ENCODE measurements at regions not wholly inside any gene's neighbourhood (a gene's known extent, or its start where the extent isn't known, plus 50 kb on each side); places are given as distances from the start of the nearest gene placed in this dataset.

DNA sequence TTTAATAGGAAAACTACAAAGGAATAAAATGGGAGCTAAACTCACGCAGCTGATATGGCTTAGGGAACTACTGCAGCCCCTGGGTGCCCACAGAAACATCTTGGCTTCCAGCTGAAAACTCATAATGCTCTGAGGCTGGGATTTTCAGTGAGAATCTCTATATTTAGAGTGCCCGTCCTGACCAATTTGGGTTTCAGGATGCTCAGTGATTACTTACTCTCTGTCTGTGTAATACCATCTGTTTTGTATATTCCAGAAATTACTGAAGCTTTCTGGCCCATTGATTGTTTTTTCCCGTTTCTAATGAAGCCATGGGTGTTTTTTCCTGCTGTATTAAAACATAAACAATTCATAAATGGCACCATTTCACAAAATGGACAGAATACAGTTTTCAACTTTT lies 50.6 kb upstream of the ZNF385D start:
- DNase-seq, result no peak
- H3K4me3 Mint-ChIP-seq, result no peak overlapping the region
- no peaks in the 10 kb centered on the region for H3K4me1 Mint-ChIP-seq
- no peaks in the 10 kb centered on the region for H3K27me3 Mint-ChIP-seq (ENCODE audit: low read depth in 3 of 3)
- no peaks in the 10 kb centered on the region for H3K36me3 Mint-ChIP-seq
- peaks cover 8 to 42% (median 16%) of the 10 kb centered on the region in 6 donors for H3K9me3 Mint-ChIP-seq
- H3K27ac Mint-ChIP-seq, result no peak overlapping the region

DNA sequence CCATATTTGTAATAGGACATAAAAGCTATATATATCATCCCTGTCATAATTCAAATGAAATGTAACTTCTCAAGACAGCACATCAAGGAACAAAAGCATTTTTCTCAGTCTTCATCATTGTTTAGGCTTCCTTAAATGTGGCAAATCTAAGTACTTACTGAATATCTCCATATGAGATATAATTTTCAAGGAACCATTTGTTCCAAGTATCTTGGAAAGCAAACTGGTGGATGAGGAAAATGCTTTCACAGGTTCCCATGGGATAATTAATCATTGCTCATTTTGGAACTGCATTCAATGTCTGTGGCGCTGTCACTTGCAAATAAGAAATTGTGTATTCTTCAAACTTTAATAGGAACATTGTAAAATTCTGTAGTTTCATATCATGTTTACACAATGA lies 52.6 kb upstream of the ZNF385D start:
- Mint-ChIP-seq H3K9me3 (peaks cover 2 to 27% (median 15%) of the 10 kb centered on the region in 6 donors), H3K36me3 (no peaks in the 10 kb centered on the region), H3K27me3 (ENCODE audit: low read depth in 3 of 3) (no peaks in the 10 kb centered on the region), H3K4me1 (no peaks in the 10 kb centered on the region), H3K27ac (no peak overlapping the region), H3K4me3 (no peak overlapping the region)
- DNase-seq, result no peak

DNA sequence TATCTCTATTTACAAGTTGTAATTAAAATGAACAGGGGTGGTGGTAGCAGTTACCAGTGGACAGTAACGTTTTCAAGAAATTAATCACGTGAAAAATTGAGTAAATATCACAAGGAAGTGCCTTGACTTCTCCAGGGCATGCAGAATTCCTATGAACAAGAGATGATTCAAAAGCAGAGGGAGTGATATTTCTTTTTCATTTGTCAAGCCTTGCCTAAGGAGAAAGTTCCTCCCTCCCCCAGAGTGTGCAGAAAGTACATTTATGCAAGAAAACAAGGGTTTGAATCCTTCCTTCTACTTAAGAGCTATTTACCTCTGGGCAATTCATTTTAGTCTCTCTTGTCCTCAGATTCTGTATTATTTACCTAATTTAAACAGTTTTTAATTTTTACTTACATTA lies 53.3 kb upstream of the ZNF385D start:
- no peaks in the 10 kb centered on the region for H3K4me1 Mint-ChIP-seq
- no peak overlapping the region for H3K27ac Mint-ChIP-seq
- H3K9me3 Mint-ChIP-seq, result peaks cover 1 to 26% (median 15%) of the 10 kb centered on the region in 6 donors
- no peak overlapping the region for H3K4me3 Mint-ChIP-seq
- H3K27me3 Mint-ChIP-seq (ENCODE audit: low read depth in 3 of 3), result no peaks in the 10 kb centered on the region
- H3K36me3 Mint-ChIP-seq, result no peaks in the 10 kb centered on the region
- no peak for DNase-seq

DNA sequence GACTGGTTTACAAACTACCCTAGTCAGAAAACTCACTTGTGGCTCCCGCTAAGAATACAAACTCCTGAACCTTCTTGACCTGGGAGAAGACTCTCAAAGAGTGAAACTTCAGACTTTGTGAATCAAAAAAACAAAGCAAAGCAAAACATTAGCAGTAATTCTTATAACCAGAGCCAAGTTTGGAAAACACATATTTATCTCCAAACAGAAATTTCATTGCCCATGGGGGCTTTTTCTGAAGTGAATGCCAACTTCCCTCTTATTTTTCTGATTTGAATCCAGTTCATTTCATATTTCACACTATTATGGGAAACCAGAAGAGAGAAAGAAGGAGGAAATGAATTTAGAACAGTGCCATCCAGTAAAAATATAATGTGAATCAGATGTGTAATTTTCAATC lies 55.7 kb upstream of the ZNF385D start:
- Mint-ChIP-seq H3K9me3 (peaks cover 2 to 15% (median 8%) of the 10 kb centered on the region in 6 donors), H3K27me3 (ENCODE audit: low read depth in 3 of 3) (no peaks in the 10 kb centered on the region), H3K36me3 (no peaks in the 10 kb centered on the region), H3K4me3 (no peak overlapping the region), H3K27ac (no peak overlapping the region), H3K4me1 (no peaks in the 10 kb centered on the region)
- no peak for DNase-seq

DNA sequence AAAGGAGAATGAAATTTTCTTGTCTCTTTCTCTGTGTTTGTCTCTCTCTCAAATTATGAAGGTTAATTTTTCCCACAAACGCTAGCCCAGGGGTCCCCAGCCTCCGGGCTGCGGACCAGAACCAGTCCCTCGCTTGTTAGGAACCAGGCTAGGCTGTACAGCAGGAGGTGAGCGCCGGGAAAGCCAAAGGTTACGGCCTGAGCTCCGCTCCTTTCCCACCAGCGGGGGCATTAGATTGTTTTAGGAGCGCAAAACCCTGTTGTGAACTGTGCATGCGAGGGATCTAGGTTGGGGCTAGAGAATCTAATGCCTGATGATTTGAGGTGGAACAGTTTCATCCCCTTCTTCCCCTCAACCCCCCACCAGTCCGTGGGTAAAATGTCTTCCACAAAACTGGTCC lies 74.7 kb upstream of the ZNF385D start:
- no peak for DNase-seq
- no peaks in the 10 kb centered on the region for H3K4me1 Mint-ChIP-seq
- no peaks in the 10 kb centered on the region for H3K36me3 Mint-ChIP-seq
- peaks cover 6 to 50% (median 19%) of the 10 kb centered on the region in 6 donors for H3K9me3 Mint-ChIP-seq
- H3K27ac Mint-ChIP-seq, result no peak overlapping the region
- no peaks in the 10 kb centered on the region for H3K27me3 Mint-ChIP-seq (ENCODE audit: low read depth in 3 of 3)
- no peak overlapping the region for H3K4me3 Mint-ChIP-seq

DNA sequence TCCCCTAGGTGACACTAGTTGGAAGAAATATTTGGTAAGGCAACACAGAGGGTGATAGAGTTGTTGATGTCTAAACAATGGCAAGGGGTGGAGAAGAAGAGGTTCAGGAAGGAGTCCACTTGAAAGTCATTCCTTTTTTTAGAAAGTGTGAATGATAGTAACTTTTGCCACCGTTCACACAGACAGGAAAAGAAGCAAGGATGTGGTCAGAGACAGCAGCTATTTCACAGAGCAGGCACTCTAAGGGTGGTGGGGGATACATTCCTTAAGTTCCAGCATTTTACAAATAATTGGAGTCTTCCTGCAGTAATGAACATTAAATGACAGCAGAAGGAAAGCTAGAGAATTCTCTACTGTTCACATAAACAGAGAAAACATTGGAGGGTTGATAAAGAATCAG lies 75.4 kb upstream of the ZNF385D start:
- Mint-ChIP-seq H3K27ac (no peak overlapping the region), H3K4me3 (no peak overlapping the region), H3K9me3 (peaks cover 6 to 50% (median 19%) of the 10 kb centered on the region in 6 donors), H3K4me1 (no peaks in the 10 kb centered on the region), H3K27me3 (ENCODE audit: low read depth in 3 of 3) (no peaks in the 10 kb centered on the region), H3K36me3 (no peaks in the 10 kb centered on the region)
- DNase-seq, result no peak

DNA sequence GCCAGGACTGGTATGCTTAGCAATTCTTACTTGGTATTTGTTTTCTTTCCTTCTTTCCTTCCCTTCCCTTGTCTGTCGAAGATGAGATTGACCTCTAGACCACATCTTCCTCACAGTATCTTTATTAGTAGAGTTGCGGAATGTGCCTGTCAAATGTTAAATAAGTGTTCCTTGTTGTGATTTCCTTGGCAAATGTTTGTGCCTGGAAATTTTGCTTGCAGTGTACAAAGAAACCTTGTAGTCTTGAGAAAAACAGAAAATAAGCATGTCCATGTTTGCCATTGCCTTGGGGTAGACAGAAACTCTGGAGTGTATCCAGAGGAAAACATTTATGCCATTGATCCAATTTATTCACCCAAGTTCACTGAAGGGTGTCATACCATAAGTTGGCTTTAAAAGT lies 79.5 kb upstream of the ZNF385D start:
- DNase-seq, result no peak
- no peaks in the 10 kb centered on the region for H3K4me1 Mint-ChIP-seq
- no peaks in the 10 kb centered on the region for H3K27me3 Mint-ChIP-seq (ENCODE audit: low read depth in 3 of 3)
- H3K9me3 Mint-ChIP-seq, result peaks cover 4 to 37% (median 18%) of the 10 kb centered on the region in 6 donors
- H3K36me3 Mint-ChIP-seq, result no peaks in the 10 kb centered on the region
- no peak overlapping the region for H3K27ac Mint-ChIP-seq
- H3K4me3 Mint-ChIP-seq, result no peak overlapping the region

DNA sequence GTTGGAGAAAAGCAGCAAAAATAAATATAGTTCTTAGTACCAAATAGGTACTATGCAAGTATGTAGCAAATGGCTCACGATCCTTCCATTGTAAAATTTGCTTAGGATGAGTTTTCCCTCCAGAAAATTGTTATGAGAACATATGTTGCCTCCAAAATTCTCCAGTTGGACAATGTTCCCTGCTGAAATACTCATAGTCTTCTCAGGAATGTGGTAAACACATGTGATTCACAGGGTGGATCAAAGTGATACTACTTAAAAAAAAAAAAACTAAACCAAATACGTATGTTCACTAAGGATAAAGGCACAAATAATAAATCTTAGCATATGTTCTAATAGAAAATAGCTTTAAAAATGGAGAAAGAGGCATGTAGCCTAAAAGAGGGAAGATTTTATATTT lies 84.3 kb upstream of the ZNF385D start:
- no peak overlapping the region for H3K27ac Mint-ChIP-seq
- H3K4me3 Mint-ChIP-seq, result no peak overlapping the region
- DNase-seq, result no peak
- peaks cover 5 to 40% (median 13%) of the 10 kb centered on the region in 6 donors for H3K9me3 Mint-ChIP-seq
- no peaks in the 10 kb centered on the region for H3K36me3 Mint-ChIP-seq
- peaks cover 0 to 2% (median 0%) of the 10 kb centered on the region in 3 donors for H3K27me3 Mint-ChIP-seq (ENCODE audit: low read depth in 3 of 3)
- no peaks in the 10 kb centered on the region for H3K4me1 Mint-ChIP-seq

DNA sequence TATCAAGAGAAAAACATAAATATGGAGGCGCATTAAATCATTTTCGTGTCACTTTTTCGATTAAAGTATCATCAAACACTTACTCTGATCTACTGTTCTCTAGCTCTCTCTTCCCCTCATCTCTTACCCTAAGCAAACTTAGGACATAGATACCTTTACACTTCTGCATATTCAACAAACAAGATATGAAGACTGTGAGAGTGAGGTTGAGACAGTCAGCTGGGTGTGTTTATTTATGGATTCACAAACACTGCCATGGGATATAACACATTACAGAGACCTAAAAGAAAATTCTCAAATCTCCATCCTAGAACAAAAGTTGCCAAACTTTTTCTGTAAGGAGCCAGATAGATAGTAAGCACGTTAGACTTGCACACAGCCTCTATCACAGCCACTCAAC lies 85.2 kb upstream of the ZNF385D start:
- Mint-ChIP-seq H3K4me3 (no peak overlapping the region), H3K4me1 (no peaks in the 10 kb centered on the region), H3K36me3 (no peaks in the 10 kb centered on the region), H3K9me3 (peaks cover 4 to 42% (median 19%) of the 10 kb centered on the region in 6 donors), H3K27me3 (ENCODE audit: low read depth in 3 of 3) (peaks cover 0 to 2% (median 0%) of the 10 kb centered on the region in 3 donors), H3K27ac (no peak overlapping the region)
- DNase-seq, result no peak

DNA sequence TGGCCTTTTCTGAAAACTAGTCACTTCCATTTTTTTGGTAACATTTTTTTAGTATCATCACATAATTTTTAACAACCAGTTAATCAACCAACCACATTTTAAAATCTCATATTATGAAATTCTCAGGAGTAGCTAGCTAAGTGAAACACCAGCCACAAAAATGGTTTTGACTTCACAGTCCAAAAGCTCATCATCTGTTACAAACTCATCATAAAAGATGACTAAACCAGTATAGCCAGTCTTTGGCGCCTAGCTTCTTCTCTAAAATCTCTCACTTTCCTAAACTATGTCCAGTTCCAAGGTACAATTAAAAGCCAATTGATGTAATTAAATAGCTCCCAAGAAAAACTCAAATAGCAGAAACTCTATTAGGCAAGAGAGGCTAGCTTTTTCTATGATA lies 88.2 kb upstream of the ZNF385D start:
- Mint-ChIP-seq H3K27me3 (ENCODE audit: low read depth in 3 of 3) (peaks cover 0 to 2% (median 0%) of the 10 kb centered on the region in 3 donors), H3K4me3 (no peak overlapping the region), H3K27ac (no peak overlapping the region), H3K36me3 (no peaks in the 10 kb centered on the region), H3K9me3 (peaks cover 10 to 51% (median 21%) of the 10 kb centered on the region in 6 donors), H3K4me1 (no peaks in the 10 kb centered on the region)
- no peak for DNase-seq

DNA sequence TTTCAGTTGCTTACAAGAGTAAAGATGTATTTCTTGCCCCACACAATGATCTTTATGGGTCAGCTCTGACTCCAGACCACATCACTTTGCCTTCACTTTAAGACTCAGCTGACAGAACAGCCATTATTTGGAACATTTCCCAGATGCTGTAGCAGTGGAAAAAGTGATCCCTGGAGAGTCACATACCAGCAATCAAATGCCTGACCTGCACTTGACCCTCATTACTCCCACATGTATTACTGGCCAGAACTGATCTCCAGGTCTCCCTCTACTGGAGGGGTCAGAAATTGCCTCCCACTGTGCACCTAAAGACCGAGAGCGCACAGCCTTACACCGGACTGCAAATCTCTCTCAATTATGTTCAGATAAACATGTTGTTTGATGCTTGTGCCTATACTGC lies 88.6 kb upstream of the ZNF385D start:
- no peak for DNase-seq
- no peaks in the 10 kb centered on the region for H3K4me1 Mint-ChIP-seq
- H3K9me3 Mint-ChIP-seq, result peaks cover 9 to 52% (median 21%) of the 10 kb centered on the region in 6 donors
- no peak overlapping the region for H3K4me3 Mint-ChIP-seq
- peaks cover 0 to 2% (median 0%) of the 10 kb centered on the region in 3 donors for H3K27me3 Mint-ChIP-seq (ENCODE audit: low read depth in 3 of 3)
- H3K36me3 Mint-ChIP-seq, result no peaks in the 10 kb centered on the region
- H3K27ac Mint-ChIP-seq, result no peak overlapping the region

DNA sequence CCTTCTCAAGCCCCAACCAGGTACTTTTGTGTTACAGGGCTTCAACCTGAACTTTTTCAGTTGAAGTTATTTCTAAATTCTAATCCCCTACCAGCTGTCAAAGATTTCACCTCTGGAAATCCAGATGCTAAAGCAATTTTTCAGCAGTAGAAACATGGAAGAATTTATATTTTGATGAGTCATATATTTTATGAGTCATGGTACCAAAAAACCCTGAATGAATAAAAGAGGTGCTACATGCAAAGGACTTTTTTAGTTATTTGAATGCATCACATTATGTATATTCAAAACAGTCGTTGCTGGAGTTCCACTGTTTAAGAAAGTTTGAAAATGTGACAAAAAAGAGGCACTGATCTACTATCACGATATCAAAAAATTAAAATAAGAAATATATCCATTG lies 96.0 kb upstream of the ZNF385D start:
- Mint-ChIP-seq H3K36me3 (no peaks in the 10 kb centered on the region), H3K4me3 (no peak overlapping the region), H3K9me3 (peaks cover 10 to 52% (median 21%) of the 10 kb centered on the region in 6 donors), H3K27ac (no peak overlapping the region), H3K27me3 (ENCODE audit: low read depth in 3 of 3) (peaks cover 0 to 2% (median 0%) of the 10 kb centered on the region in 3 donors), H3K4me1 (no peaks in the 10 kb centered on the region)
- no peak for DNase-seq

DNA sequence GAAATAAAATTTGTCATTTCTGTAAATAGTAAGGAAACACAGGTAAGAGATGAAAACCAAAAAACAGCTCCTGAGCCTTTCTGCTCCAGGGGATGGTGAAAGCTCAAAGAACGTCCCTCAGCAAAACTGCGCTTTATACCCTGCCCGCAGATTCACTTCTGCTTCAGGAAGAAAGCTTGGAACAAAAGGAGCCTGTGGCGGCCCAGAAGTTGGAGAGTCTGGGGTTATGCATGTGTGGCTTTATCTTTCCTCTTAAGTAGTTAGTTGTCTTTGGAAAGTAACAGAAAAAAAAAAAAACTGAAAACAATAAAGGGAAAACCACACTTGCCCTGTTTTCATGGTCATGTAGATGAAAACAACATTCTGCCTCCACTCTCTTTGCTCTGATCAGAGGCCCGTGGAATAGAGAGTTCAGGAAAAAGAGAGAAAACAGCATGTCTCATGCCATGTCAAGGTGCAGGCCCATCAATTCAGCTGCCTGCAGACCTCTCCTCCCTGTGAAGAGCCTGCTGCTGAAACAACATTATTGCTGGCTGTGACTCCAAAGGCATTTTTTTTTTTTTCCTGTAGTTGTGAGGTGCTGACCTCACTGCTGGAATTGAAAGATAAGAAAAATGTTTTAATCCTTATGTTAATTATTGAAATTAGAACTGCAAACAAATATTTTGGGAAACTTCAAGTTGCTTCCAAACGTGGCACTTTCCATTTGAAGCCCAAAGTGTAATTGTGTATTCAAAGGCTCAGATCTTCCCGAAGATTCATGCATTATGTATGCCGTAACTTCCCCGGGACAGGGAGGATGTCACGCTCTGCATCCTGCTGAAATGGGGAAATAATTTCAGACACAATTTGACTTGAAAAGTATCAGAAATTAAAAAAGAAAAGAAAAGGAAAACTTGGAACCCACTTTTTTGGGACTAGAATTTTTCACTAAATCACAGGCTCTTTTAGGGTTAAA lies 108.4 kb upstream of the ZNF385D start:
- Mint-ChIP-seq H3K4me3 (no peak overlapping the region), H3K27me3 (ENCODE audit: low read depth in 3 of 3) (peaks cover 0 to 5% (median 0%) of the 10 kb centered on the region in 3 donors), H3K27ac (no peak overlapping the region), H3K36me3 (peaks cover 0 to 4% (median 4%) of the 10 kb centered on the region in 3 donors), H3K4me1 (no peaks in the 10 kb centered on the region), H3K9me3 (peaks cover 7 to 65% (median 21%) of the 10 kb centered on the region in 6 donors)
- DNase-seq, result no peak

DNA sequence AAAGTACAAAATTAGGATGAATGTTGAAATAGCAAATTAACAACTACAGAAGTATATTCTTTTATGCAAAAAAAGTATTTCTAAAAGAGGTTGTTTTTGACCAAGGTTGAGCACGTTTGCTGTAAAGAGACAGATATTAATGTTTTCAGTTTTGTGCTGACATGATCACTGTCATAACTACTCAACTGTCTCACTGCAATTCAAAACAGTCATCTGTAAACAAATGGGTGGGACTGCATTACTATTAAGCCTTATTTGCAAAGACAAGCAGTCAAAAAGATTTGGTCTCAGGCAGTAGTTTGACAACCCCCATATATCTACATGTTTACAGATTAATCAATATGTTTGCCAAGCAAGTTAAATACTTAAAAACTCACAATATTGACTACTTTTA lies 109.1 kb upstream of the ZNF385D start:
- Mint-ChIP-seq H3K9me3 (peaks cover 7 to 59% (median 19%) of the 10 kb centered on the region in 6 donors), H3K4me1 (no peaks in the 10 kb centered on the region), H3K27ac (no peak overlapping the region), H3K4me3 (no peak overlapping the region), H3K36me3 (peaks cover 0 to 4% (median 4%) of the 10 kb centered on the region in 3 donors), H3K27me3 (ENCODE audit: low read depth in 3 of 3) (peaks cover 0 to 5% (median 0%) of the 10 kb centered on the region in 3 donors)
- DNase-seq, result no peak

Data from immature natural killer cell (primary cell).